ENCODE measurements at regions not wholly inside any gene's neighbourhood (a gene's known extent, or its start where the extent isn't known, plus 50 kb on each side); places are given as distances from the start of the nearest gene placed in this dataset.

- no peaks in the 10 kb centered on the region for H3K27me3 ChIP-seq
Observed at GRCh38 chr20:22411286-22411626, 173.1 kb downstream of the FOXA2 start.

DNA sequence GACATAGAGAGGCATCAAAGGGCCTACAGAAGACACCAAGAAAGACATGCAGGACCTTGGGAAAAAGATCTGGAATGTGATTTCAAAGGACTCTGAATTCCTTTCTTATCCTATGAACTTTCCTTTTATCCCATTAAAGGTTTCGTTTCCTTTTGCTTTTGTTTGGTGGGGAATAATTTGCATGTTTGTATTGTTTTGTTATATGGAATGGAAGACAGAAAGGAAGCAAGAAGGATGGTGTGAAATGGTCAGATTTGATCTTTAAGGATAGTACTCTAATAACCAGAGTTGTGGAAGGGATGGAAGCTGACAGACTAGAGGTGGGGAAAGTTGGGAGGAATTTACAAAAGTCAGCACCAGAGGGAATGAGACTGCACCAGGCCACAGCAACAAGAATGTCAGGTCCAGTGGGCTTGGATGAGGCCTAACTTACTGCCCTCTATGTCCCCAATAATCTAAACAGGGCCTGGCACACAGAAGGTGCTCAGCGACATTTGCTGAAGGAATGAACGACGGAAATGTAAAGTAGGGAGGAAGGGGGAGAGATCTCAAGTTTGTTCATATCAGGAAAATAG lies 173.7 kb downstream of the FOXA2 start:
- Histone ChIP-seq H3K36me3 (no peaks in the 10 kb centered on the region), H3K27me3 (peaks cover 3% of the 10 kb centered on the region), H3K4me1 (ENCODE audit: control insufficient read depth in 1 of 2, insufficient read depth in 1 of 2, low read depth in 1 of 2, low read length in 1 of 2) (no peaks in the 10 kb centered on the region), H3K9me3 (no peaks in the 10 kb centered on the region), H3K4me3 (ENCODE audit: low read depth in 1 of 2, low read length in 1 of 2) (no peak overlapping the region), H3K27ac (no peak overlapping the region)
- TF ChIP-seq, protein P1, sequence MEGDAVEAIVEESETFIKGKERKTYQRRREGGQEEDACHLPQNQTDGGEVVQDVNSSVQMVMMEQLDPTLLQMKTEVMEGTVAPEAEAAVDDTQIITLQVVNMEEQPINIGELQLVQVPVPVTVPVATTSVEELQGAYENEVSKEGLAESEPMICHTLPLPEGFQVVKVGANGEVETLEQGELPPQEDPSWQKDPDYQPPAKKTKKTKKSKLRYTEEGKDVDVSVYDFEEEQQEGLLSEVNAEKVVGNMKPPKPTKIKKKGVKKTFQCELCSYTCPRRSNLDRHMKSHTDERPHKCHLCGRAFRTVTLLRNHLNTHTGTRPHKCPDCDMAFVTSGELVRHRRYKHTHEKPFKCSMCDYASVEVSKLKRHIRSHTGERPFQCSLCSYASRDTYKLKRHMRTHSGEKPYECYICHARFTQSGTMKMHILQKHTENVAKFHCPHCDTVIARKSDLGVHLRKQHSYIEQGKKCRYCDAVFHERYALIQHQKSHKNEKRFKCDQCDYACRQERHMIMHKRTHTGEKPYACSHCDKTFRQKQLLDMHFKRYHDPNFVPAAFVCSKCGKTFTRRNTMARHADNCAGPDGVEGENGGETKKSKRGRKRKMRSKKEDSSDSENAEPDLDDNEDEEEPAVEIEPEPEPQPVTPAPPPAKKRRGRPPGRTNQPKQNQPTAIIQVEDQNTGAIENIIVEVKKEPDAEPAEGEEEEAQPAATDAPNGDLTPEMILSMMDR (IDR thresholded peaks at IDR 0.05), result no peak

More at GRCh38 chr20:22411286-22411626, 173.1 kb downstream of the FOXA2 start:
- H3K4me3 ChIP-seq (ENCODE audit: low read depth in 1 of 2, low read length in 1 of 2), result no peak overlapping the region
- no peaks in the 10 kb centered on the region for H3K9me3 ChIP-seq
- no peaks in the 10 kb centered on the region for H3K36me3 ChIP-seq
- no peak overlapping the region for H3K27ac ChIP-seq
- H3K4me1 ChIP-seq (ENCODE audit: control insufficient read depth in 1 of 2, insufficient read depth in 1 of 2, low read depth in 1 of 2, low read length in 1 of 2), result no peaks in the 10 kb centered on the region
- TF ChIP-seq, protein P1 (IDR thresholded peaks at IDR 0.05), result no peak

GRCh38 chr20:22408521-22409402 lies 175.6 kb downstream of the FOXA2 start:
- no peak overlapping the region for H3K27ac ChIP-seq
- TF ChIP-seq, protein P1 (IDR thresholded peaks at IDR 0.05), result no peak
- H3K4me1 ChIP-seq (ENCODE audit: control insufficient read depth in 1 of 2, insufficient read depth in 1 of 2, low read depth in 1 of 2, low read length in 1 of 2), result no peaks in the 10 kb centered on the region
- H3K4me3 ChIP-seq (ENCODE audit: low read depth in 1 of 2, low read length in 1 of 2), result no peak overlapping the region
- no peaks in the 10 kb centered on the region for H3K36me3 ChIP-seq
- H3K9me3 ChIP-seq, result no peaks in the 10 kb centered on the region
- H3K27me3 ChIP-seq, result peaks cover 22% of the 10 kb centered on the region

- no peak overlapping the region for H3K4me3 ChIP-seq (ENCODE audit: low read depth in 1 of 2, low read length in 1 of 2)
- no peaks in the 10 kb centered on the region for H3K4me1 ChIP-seq (ENCODE audit: control insufficient read depth in 1 of 2, insufficient read depth in 1 of 2, low read depth in 1 of 2, low read length in 1 of 2)
- TF ChIP-seq, protein P1 (IDR thresholded peaks at IDR 0.05), result no peak
- no peak overlapping the region for H3K27ac ChIP-seq
- no peaks in the 10 kb centered on the region for H3K9me3 ChIP-seq
- H3K36me3 ChIP-seq, result no peaks in the 10 kb centered on the region
- peaks cover 35% of the 10 kb centered on the region for H3K27me3 ChIP-seq
Observed at GRCh38 chr20:22407237-22408193, 176.9 kb downstream of the FOXA2 start.

DNA sequence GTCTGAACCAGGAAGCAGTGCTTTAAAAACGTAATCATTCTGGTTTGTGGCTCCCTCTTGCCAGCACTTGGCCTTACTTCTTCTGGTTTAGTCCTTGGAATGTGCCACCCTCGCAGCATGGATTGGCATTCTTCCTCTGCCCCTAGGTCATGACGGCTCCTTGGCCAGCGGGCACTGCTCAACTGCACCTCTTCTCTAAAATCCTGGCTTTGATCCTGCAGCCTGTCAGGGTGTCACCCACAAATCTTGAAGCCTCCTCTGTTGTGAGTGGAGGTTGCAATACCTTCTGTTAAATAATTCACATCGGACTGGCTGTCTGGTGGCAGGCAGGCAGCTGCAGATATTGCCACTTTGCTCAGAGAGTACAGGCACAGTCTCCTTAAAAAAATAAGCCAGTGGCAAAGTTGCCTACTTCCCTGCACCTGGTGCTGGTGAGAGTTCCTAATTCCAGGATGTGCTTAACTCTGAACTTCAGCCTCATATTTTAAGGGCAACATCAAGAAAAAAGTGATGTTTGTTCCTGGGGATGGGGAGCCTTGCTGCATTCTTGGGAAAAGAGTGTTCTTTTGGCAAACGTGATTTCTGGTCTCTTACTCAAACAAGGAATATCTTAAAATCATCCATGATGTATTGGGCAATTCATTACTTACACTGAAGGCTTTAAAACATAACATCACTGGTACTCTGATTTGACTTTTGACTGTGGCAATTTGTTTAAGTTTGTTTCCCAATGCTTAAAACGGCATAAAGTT lies 179.8 kb downstream of the FOXA2 start:
- H3K36me3 ChIP-seq, result no peaks in the 10 kb centered on the region

More for the DNA sequence above, 179.8 kb downstream of the FOXA2 start:
- no peaks in the 10 kb centered on the region for H3K4me1 ChIP-seq (ENCODE audit: control insufficient read depth in 1 of 2, insufficient read depth in 1 of 2, low read depth in 1 of 2, low read length in 1 of 2)
- no peak overlapping the region for H3K27ac ChIP-seq
- no peak overlapping the region for H3K4me3 ChIP-seq (ENCODE audit: low read depth in 1 of 2, low read length in 1 of 2)
- H3K27me3 ChIP-seq, result peaks cover 40% of the 10 kb centered on the region
- TF ChIP-seq, protein P1 (IDR thresholded peaks at IDR 0.05), result no peak
- H3K9me3 ChIP-seq, result no peaks in the 10 kb centered on the region

Data from neutrophil (primary cell).